GM23248 (cell line): ENCODE measurements at regions not wholly inside any gene's neighbourhood (a gene's known extent, or its start where the extent isn't known, plus 50 kb on each side); places are given as distances from the start of the nearest gene placed in this dataset.

ENCODE experiments used
- EZH2 ChIP-seq: fragments of 200-600 bp; sonication (generic); IDR thresholded peaks from 2 replicates; pipeline ENCODE4 v1.6.1; 2018; ENCODE audit warnings: antibody characterized with exemption, mild to moderate bottlenecking; ENCODE audit not compliant: insufficient read depth, poor library complexity, severe bottlenecking
- EZH2phosphoT487 ChIP-seq: fragments of 200-600 bp; sonication (generic); IDR thresholded peaks from 2 replicates; pipeline ENCODE4 v1.6.1; 2018; ENCODE audit warnings: antibody characterized with exemption, moderate library complexity, mild to moderate bottlenecking, low read depth; ENCODE audit not compliant: insufficient read depth

DNA sequence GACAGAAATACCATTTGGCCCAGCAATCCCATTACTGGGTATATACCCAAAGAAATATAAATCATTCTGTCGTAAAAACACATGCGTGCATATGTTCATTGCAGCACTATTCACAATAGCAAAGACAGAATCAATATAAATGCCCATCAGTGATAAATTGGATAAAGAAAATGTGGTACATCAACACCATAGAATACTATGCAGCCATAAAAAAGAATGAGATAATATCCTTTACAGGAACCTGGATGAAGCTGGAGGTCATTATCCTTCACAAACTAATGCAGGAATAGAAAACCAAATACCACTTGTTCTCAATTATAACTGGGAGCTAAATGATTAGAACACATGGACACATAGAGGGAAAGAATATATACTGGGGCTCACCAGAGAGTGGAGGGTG lies 109.6 kb upstream of the SLC35F3 start:
- TF ChIP-seq EZH2phosphoT487, result no peak
- TF ChIP-seq EZH2, result no peak
